ENCODE measurements at regions not wholly inside any gene's neighbourhood (a gene's known extent, or its start where the extent isn't known, plus 50 kb on each side); places are given as distances from the start of the nearest gene placed in this dataset.

- no peak for DNase-seq (ENCODE audit: extremely low read depth, insufficient read length)
Observed at GRCh38 chr11:92758241-92758780, 211.1 kb upstream of the MTNR1B start.

GRCh38 chr11:92759571-92760214, 209.8 kb upstream of the MTNR1B start:
- no peaks in the 10 kb centered on the region for H3K36me3 ChIP-seq (ENCODE audit: control insufficient read depth, insufficient read depth, low read length)
- no peak for TF ChIP-seq CTCF (IDR thresholded peaks at IDR 0.05; ENCODE audit: insufficient read depth, low read length, poor library complexity, severe bottlenecking)
- no peak for DNase-seq (ENCODE audit: extremely low read depth, insufficient read length)
- no peak overlapping the region for H3K4me3 ChIP-seq (replicated peaks; ENCODE audit: low read depth, low read length)
- no peaks in the 10 kb centered on the region for H3K27me3 ChIP-seq (replicated peaks; ENCODE audit: control insufficient read depth, insufficient read depth, low read length)

More at GRCh38 chr11:92758241-92758780, 211.1 kb upstream of the MTNR1B start:
- no peak for TF ChIP-seq CTCF (IDR thresholded peaks at IDR 0.05; ENCODE audit: insufficient read depth, low read length, poor library complexity, severe bottlenecking)
- Histone ChIP-seq H3K4me3 (replicated peaks; ENCODE audit: low read depth, low read length) (no peak overlapping the region), H3K27me3 (replicated peaks; ENCODE audit: control insufficient read depth, insufficient read depth, low read length) (no peaks in the 10 kb centered on the region), H3K36me3 (ENCODE audit: control insufficient read depth, insufficient read depth, low read length) (no peaks in the 10 kb centered on the region)

- no peaks in the 10 kb centered on the region for H3K27me3 ChIP-seq (replicated peaks; ENCODE audit: control insufficient read depth, insufficient read depth, low read length)
- TF ChIP-seq CTCF (IDR thresholded peaks at IDR 0.05; ENCODE audit: insufficient read depth, low read length, poor library complexity, severe bottlenecking), result no peak
- no peaks in the 10 kb centered on the region for H3K36me3 ChIP-seq (ENCODE audit: control insufficient read depth, insufficient read depth, low read length)
- no peak overlapping the region for H3K4me3 ChIP-seq (replicated peaks; ENCODE audit: low read depth, low read length)
- DNase-seq (ENCODE audit: extremely low read depth, insufficient read length), result no peak
Observed at GRCh38 chr11:92762121-92762540, 207.3 kb upstream of the MTNR1B start.

- H3K36me3 ChIP-seq (ENCODE audit: control insufficient read depth, insufficient read depth, low read length), result no peaks in the 10 kb centered on the region
- DNase-seq (ENCODE audit: extremely low read depth, insufficient read length), result no peak
- no peak overlapping the region for H3K4me3 ChIP-seq (replicated peaks; ENCODE audit: low read depth, low read length)
- H3K27me3 ChIP-seq (replicated peaks; ENCODE audit: control insufficient read depth, insufficient read depth, low read length), result no peaks in the 10 kb centered on the region
- no peak for TF ChIP-seq CTCF (IDR thresholded peaks at IDR 0.05; ENCODE audit: insufficient read depth, low read length, poor library complexity, severe bottlenecking)
Observed at GRCh38 chr11:92763336-92763735, 206.1 kb upstream of the MTNR1B start.

GRCh38 chr11:92764128-92764527, 205.3 kb upstream of the MTNR1B start:
- no peak for TF ChIP-seq CTCF (IDR thresholded peaks at IDR 0.05; ENCODE audit: insufficient read depth, low read length, poor library complexity, severe bottlenecking)

More at GRCh38 chr11:92764128-92764527, 205.3 kb upstream of the MTNR1B start:
- DNase-seq (ENCODE audit: extremely low read depth, insufficient read length), result no peak
- Histone ChIP-seq H3K4me3 (replicated peaks; ENCODE audit: low read depth, low read length) (no peak overlapping the region), H3K36me3 (ENCODE audit: control insufficient read depth, insufficient read depth, low read length) (no peaks in the 10 kb centered on the region), H3K27me3 (replicated peaks; ENCODE audit: control insufficient read depth, insufficient read depth, low read length) (no peaks in the 10 kb centered on the region)
